ENCODE measurements at regions not wholly inside any gene's neighbourhood (a gene's known extent, or its start where the extent isn't known, plus 50 kb on each side); places are given as distances from the start of the nearest gene placed in this dataset.
"Not testable (repeated sequence)": the region's sequence is repeated elsewhere in the genome, so short reads cannot be mapped to it uniquely, and the experiment has no call there.

- no peaks in the 10 kb centered on the region for H3K36me3 ChIP-seq
- no peaks in the 10 kb centered on the region for H3K27me3 ChIP-seq (replicated peaks)
- H3K4me3 ChIP-seq: no peak overlapping the region
- no peak for DNase-seq (ENCODE audit: low read depth in 1 of 2, low spot score in 2 of 2)
- no peaks in the 10 kb centered on the region for H3K9me3 ChIP-seq (replicated peaks)
- H3K4me1 ChIP-seq (replicated peaks): no peaks in the 10 kb centered on the region
- H3K27ac ChIP-seq: no peak overlapping the region
These were observed 343.1 kb upstream of the KCND2 start for GRCh38 chr7:119929891-119930290.

GRCh38 chr7:119931230-119931824 is 341.6 kb upstream of the KCND2 start:
- H3K4me1 ChIP-seq (replicated peaks): no peaks in the 10 kb centered on the region
- no peak overlapping the region for H3K27ac ChIP-seq
- H3K4me3 ChIP-seq: no peak overlapping the region
- no peaks in the 10 kb centered on the region for H3K36me3 ChIP-seq
- H3K27me3 ChIP-seq (replicated peaks): no peaks in the 10 kb centered on the region
- DNase-seq (ENCODE audit: low read depth in 1 of 2, low spot score in 2 of 2): no peak
- H3K9me3 ChIP-seq (replicated peaks): no peaks in the 10 kb centered on the region

- Histone ChIP-seq H3K4me3 (no peak overlapping the region), H3K27me3 (replicated peaks) (no peaks in the 10 kb centered on the region), H3K36me3 (no peaks in the 10 kb centered on the region), H3K4me1 (replicated peaks) (no peaks in the 10 kb centered on the region), H3K27ac (no peak overlapping the region), H3K9me3 (replicated peaks) (no peaks in the 10 kb centered on the region)
- no peak for DNase-seq (ENCODE audit: low read depth in 1 of 2, low spot score in 2 of 2)
These were observed 337.5 kb upstream of the KCND2 start for GRCh38 chr7:119935418-119936025.

GRCh38 chr7:119936836-119937235 is 336.1 kb upstream of the KCND2 start:
- Histone ChIP-seq H3K27me3 (replicated peaks) (no peaks in the 10 kb centered on the region; the same call in 1 of the 2 replicates), H3K36me3 (no peaks in the 10 kb centered on the region), H3K9me3 (replicated peaks) (no peaks in the 10 kb centered on the region), H3K27ac (no peak overlapping the region), H3K4me1 (replicated peaks) (no peaks in the 10 kb centered on the region), H3K4me3 (no peak overlapping the region)
- no peak for DNase-seq (ENCODE audit: low read depth in 1 of 2, low spot score in 2 of 2)

- no peak for DNase-seq (ENCODE audit: low read depth in 1 of 2, low spot score in 2 of 2)
- no peaks in the 10 kb centered on the region for H3K9me3 ChIP-seq (replicated peaks)
- no peaks in the 10 kb centered on the region for H3K36me3 ChIP-seq
- H3K4me3 ChIP-seq: no peak overlapping the region
- no peaks in the 10 kb centered on the region for H3K4me1 ChIP-seq (replicated peaks)
- no peaks in the 10 kb centered on the region; the same call in 1 of the 2 replicates for H3K27me3 ChIP-seq (replicated peaks)
- H3K27ac ChIP-seq: no peak overlapping the region
These were observed 335.2 kb upstream of the KCND2 start for GRCh38 chr7:119937745-119938144.

- DNase-seq (ENCODE audit: low read depth in 1 of 2, low spot score in 2 of 2): no peak
- H3K4me3 ChIP-seq: no peak overlapping the region
- H3K27me3 ChIP-seq (replicated peaks): no peaks in the 10 kb centered on the region; the same call in 1 of the 2 replicates
- H3K9me3 ChIP-seq (replicated peaks): no peaks in the 10 kb centered on the region
- H3K27ac ChIP-seq: no peak overlapping the region
- H3K4me1 ChIP-seq (replicated peaks): no peaks in the 10 kb centered on the region
- no peaks in the 10 kb centered on the region for H3K36me3 ChIP-seq
These were observed 328.9 kb upstream of the KCND2 start for GRCh38 chr7:119943942-119944600.

- no peaks in the 10 kb centered on the region for H3K36me3 ChIP-seq
- no peaks in the 10 kb centered on the region; the same call in 1 of the 2 replicates for H3K27me3 ChIP-seq (replicated peaks)
- DNase-seq (ENCODE audit: low read depth in 1 of 2, low spot score in 2 of 2): no peak
- no peaks in the 10 kb centered on the region for H3K4me1 ChIP-seq (replicated peaks)
- no peak overlapping the region for H3K4me3 ChIP-seq
- no peak overlapping the region for H3K27ac ChIP-seq
- no peaks in the 10 kb centered on the region for H3K9me3 ChIP-seq (replicated peaks)
These were observed 328.4 kb upstream of the KCND2 start for GRCh38 chr7:119944601-119944972.

GRCh38 chr7:119945822-119946221 is 327.2 kb upstream of the KCND2 start:
- Histone ChIP-seq H3K36me3 (no peaks in the 10 kb centered on the region), H3K27me3 (replicated peaks) (no peaks in the 10 kb centered on the region; the same call in 1 of the 2 replicates), H3K9me3 (replicated peaks) (no peaks in the 10 kb centered on the region), H3K4me1 (replicated peaks) (no peaks in the 10 kb centered on the region), H3K27ac (no peak overlapping the region), H3K4me3 (no peak overlapping the region)
- no peak for DNase-seq (ENCODE audit: low read depth in 1 of 2, low spot score in 2 of 2)

GRCh38 chr7:119949053-119949452 is 323.9 kb upstream of the KCND2 start:
- no peak overlapping the region for H3K27ac ChIP-seq
- no peak for DNase-seq (ENCODE audit: low read depth in 1 of 2, low spot score in 2 of 2)
- H3K27me3 ChIP-seq (replicated peaks): no peaks in the 10 kb centered on the region
- H3K4me1 ChIP-seq (replicated peaks): no peaks in the 10 kb centered on the region
- H3K4me3 ChIP-seq: no peak overlapping the region
- H3K9me3 ChIP-seq (replicated peaks): no peaks in the 10 kb centered on the region
- no peaks in the 10 kb centered on the region for H3K36me3 ChIP-seq

- H3K27ac ChIP-seq; H3K9me3 ChIP-seq (replicated peaks); H3K27me3 ChIP-seq (replicated peaks); H3K36me3 ChIP-seq; H3K4me3 ChIP-seq; DNase-seq (ENCODE audit: low read depth in 1 of 2, low spot score in 2 of 2); H3K4me1 ChIP-seq (replicated peaks): not testable (repeated sequence)
These were observed 322.5 kb upstream of the KCND2 start for GRCh38 chr7:119950390-119951041.

GRCh38 chr7:119951614-119952013 is 321.4 kb upstream of the KCND2 start:
- not testable (repeated sequence) for H3K9me3 ChIP-seq (replicated peaks); H3K27ac ChIP-seq; H3K4me1 ChIP-seq (replicated peaks); H3K27me3 ChIP-seq (replicated peaks); H3K4me3 ChIP-seq; DNase-seq (ENCODE audit: low read depth in 1 of 2, low spot score in 2 of 2); H3K36me3 ChIP-seq

GRCh38 chr7:119957335-119957734 is 315.6 kb upstream of the KCND2 start:
- no peaks in the 10 kb centered on the region for H3K36me3 ChIP-seq
- DNase-seq (ENCODE audit: low read depth in 1 of 2, low spot score in 2 of 2): no peak

GRCh38 chr7:119959811-119960210 is 313.2 kb upstream of the KCND2 start:
- DNase-seq (ENCODE audit: low read depth in 1 of 2, low spot score in 2 of 2): no peak
- Histone ChIP-seq H3K27me3 (replicated peaks) (no peaks in the 10 kb centered on the region), H3K27ac (no peak overlapping the region), H3K36me3 (no peaks in the 10 kb centered on the region), H3K9me3 (replicated peaks) (no peaks in the 10 kb centered on the region), H3K4me1 (replicated peaks) (no peaks in the 10 kb centered on the region), H3K4me3 (no peak overlapping the region)

More at GRCh38 chr7:119957335-119957734, 315.6 kb upstream of the KCND2 start:
- Histone ChIP-seq H3K9me3 (replicated peaks) (no peaks in the 10 kb centered on the region), H3K4me3 (no peak overlapping the region), H3K27ac (no peak overlapping the region), H3K4me1 (replicated peaks) (no peaks in the 10 kb centered on the region), H3K27me3 (replicated peaks) (no peaks in the 10 kb centered on the region)

- Histone ChIP-seq H3K27me3 (replicated peaks) (no peaks in the 10 kb centered on the region), H3K4me3 (no peak overlapping the region)
- DNase-seq (ENCODE audit: low read depth in 1 of 2, low spot score in 2 of 2): no peak
These were observed 309.3 kb upstream of the KCND2 start for GRCh38 chr7:119963654-119964053.

More at GRCh38 chr7:119963654-119964053, 309.3 kb upstream of the KCND2 start:
- Histone ChIP-seq H3K9me3 (replicated peaks) (no peaks in the 10 kb centered on the region), H3K27ac (no peak overlapping the region), H3K4me1 (replicated peaks) (no peaks in the 10 kb centered on the region), H3K36me3 (no peaks in the 10 kb centered on the region)
